LNCaP clone FGC (cell line): ENCODE measurements at regions not wholly inside any gene's neighbourhood (a gene's known extent, or its start where the extent isn't known, plus 50 kb on each side); places are given as distances from the start of the nearest gene placed in this dataset.

Experiments used
- DNase-seq: peaks from one replicate; pipeline ENCODE4 v3.0.0-alpha.2; 2011; ENCODE audit warnings: low read depth
- H3K4me3 ChIP-seq: 2 replicates; pipeline ENCODE4 v1.5.1; 2011; ENCODE audit warnings: mild to moderate bottlenecking, low read depth, low read length, control low read depth
- CTCF ChIP-seq: IDR thresholded peaks from 2 replicates; pipeline ENCODE4 v1.5.1; 2012; ENCODE audit warnings: mild to moderate bottlenecking; ENCODE audit not compliant: control insufficient read depth, insufficient read depth; ENCODE audit errors: extremely low read depth

GRCh38 chr6:54716877-54717276, 129.7 kb upstream of the FAM83B start:
- DNase-seq = no peak
- H3K4me3 ChIP-seq = no peak overlapping the region
- no peak for TF ChIP-seq CTCF

GRCh38 chr6:54717849-54718455, 128.6 kb upstream of the FAM83B start:
- DNase-seq = no peak
- TF ChIP-seq CTCF = peak; percentile 82
- no peak overlapping the region for H3K4me3 ChIP-seq

GRCh38 chr6:54718541-54719023, 128.0 kb upstream of the FAM83B start:
- DNase-seq = no peak
- H3K4me3 ChIP-seq = no peak overlapping the region
- TF ChIP-seq CTCF = no peak

- no peak for TF ChIP-seq CTCF
- no peak for DNase-seq
- no peak overlapping the region for H3K4me3 ChIP-seq
These were observed 127.4 kb upstream of the FAM83B start for GRCh38 chr6:54719131-54719530.

- no peak for TF ChIP-seq CTCF
- DNase-seq = no peak
- H3K4me3 ChIP-seq = no peak overlapping the region
These were observed 126.9 kb upstream of the FAM83B start for GRCh38 chr6:54719633-54720032.

GRCh38 chr6:54722328-54722727, 124.2 kb upstream of the FAM83B start:
- no peak for TF ChIP-seq CTCF
- no peak for DNase-seq

GRCh38 chr6:54729716-54730115, 116.9 kb upstream of the FAM83B start:
- no peak for TF ChIP-seq CTCF

More at GRCh38 chr6:54722328-54722727, 124.2 kb upstream of the FAM83B start:
- H3K4me3 ChIP-seq = no peak overlapping the region

More at GRCh38 chr6:54729716-54730115, 116.9 kb upstream of the FAM83B start:
- H3K4me3 ChIP-seq = no peak overlapping the region
- DNase-seq = no peak
